H1 (cell line): ENCODE measurements at regions not wholly inside any gene's neighbourhood (a gene's known extent, or its start where the extent isn't known, plus 50 kb on each side); places are given as distances from the start of the nearest gene placed in this dataset.
"Not testable (repeated sequence)": the region's sequence is repeated elsewhere in the genome, so short reads cannot be mapped to it uniquely, and the experiment has no call there.

Experiments
- CTCF ChIP-seq, 3 experiments: IDR thresholded peaks; 1 replicate in 2 of 3; 2 replicates in 1 of 3; pipeline versions ENCODE4 v1.5.1 to v1.6.1; 2011; ENCODE audit warnings: low read length in 3 of 3, mild to moderate bottlenecking in 3 of 3, inconsistent platforms in 2 of 3, low read depth in 1 of 3, moderate library complexity in 1 of 3; ENCODE audit not compliant: insufficient read depth in 1 of 3; ENCODE audit errors: control extremely low read depth in 1 of 3
- POLR2A ChIP-seq, 2 experiments: IDR thresholded peaks; 1 replicate in 1 of 2; 2 replicates in 1 of 2; pipeline ENCODE4 v1.6.1; 2011; ENCODE audit warnings: low read depth in 2 of 2, low read length in 2 of 2, mild to moderate bottlenecking in 2 of 2; ENCODE audit errors: control extremely low read depth in 1 of 2

GRCh38 chr6:76744151-76744720 is 671.8 kb upstream of the IMPG1 start:
- TF ChIP-seq POLR2A (IDR thresholded peaks at IDR 0.05; ENCODE audit: control extremely low read depth in 1 of 2, low read depth in 2 of 2, low read length in 2 of 2); CTCF (IDR thresholded peaks at IDR 0.05; ENCODE audit: control extremely low read depth in 1 of 3, insufficient read depth in 1 of 3, low read depth in 1 of 3, low read length in 3 of 3): not testable (repeated sequence)
